Erythroblast (primary cell): ENCODE measurements at regions not wholly inside any gene's neighbourhood (a gene's known extent, or its start where the extent isn't known, plus 50 kb on each side); places are given as distances from the start of the nearest gene placed in this dataset.

Experiments used
- DNase-seq, 2 experiments: peaks; one replicate each; lab custom pipeline; 2025; lab: John Stamatoyannopoulos, UW
- GATA1 ChIP-seq: IDR thresholded peaks from 2 replicates; pipeline ENCODE4 v1.6.1; 2011; ENCODE audit warnings: low read depth, mild to moderate bottlenecking, control low read depth, low read length, moderate library complexity
- POLR2A ChIP-seq: IDR thresholded peaks from 2 replicates; pipeline ENCODE4 v1.6.1; 2011; ENCODE audit warnings: mild to moderate bottlenecking, low read length

- no peak for DNase-seq
- no peak for TF ChIP-seq GATA1
- no peak for TF ChIP-seq POLR2A
Measured at GRCh38 chr5:107118184-107119019, 552.3 kb downstream of the EFNA5 start.

GRCh38 chr5:107112216-107112615 is 558.5 kb downstream of the EFNA5 start:
- no peak for TF ChIP-seq GATA1
- no peak for TF ChIP-seq POLR2A
- no peak for DNase-seq

- DNase-seq: no peak
- TF ChIP-seq POLR2A (no peak), GATA1 (no peak)
Measured at GRCh38 chr5:107104040-107104995, 566.4 kb downstream of the EFNA5 start.

- no peak for DNase-seq
- TF ChIP-seq POLR2A (no peak), GATA1 (no peak)
Measured at GRCh38 chr5:107103522-107103921, 567.2 kb downstream of the EFNA5 start.

- no peak for TF ChIP-seq GATA1
- DNase-seq: no peak
Measured at GRCh38 chr5:107100121-107100520, 570.6 kb downstream of the EFNA5 start.

GRCh38 chr5:107099506-107099905 is 571.2 kb downstream of the EFNA5 start:
- DNase-seq: no peak
- no peak for TF ChIP-seq POLR2A
- no peak for TF ChIP-seq GATA1

GRCh38 chr5:107092695-107093094 is 578.0 kb downstream of the EFNA5 start:
- TF ChIP-seq GATA1: no peak
- no peak for TF ChIP-seq POLR2A
- no peak for DNase-seq

- TF ChIP-seq POLR2A (no peak), GATA1 (no peak)
Measured at GRCh38 chr5:107090506-107090905, 580.2 kb downstream of the EFNA5 start.

GRCh38 chr5:107088907-107089306 is 581.8 kb downstream of the EFNA5 start:
- TF ChIP-seq GATA1: no peak
- TF ChIP-seq POLR2A: no peak
- DNase-seq: no peak

More at GRCh38 chr5:107090506-107090905, 580.2 kb downstream of the EFNA5 start:
- DNase-seq: no peak

GRCh38 chr5:107085572-107085971 is 585.2 kb downstream of the EFNA5 start:
- no peak for DNase-seq
- TF ChIP-seq GATA1 (no peak), POLR2A (no peak)

- TF ChIP-seq POLR2A (no peak), GATA1 (no peak)
- DNase-seq: no peak
Measured at GRCh38 chr5:107074996-107075395, 595.7 kb downstream of the EFNA5 start.

GRCh38 chr5:107072967-107073366 is 597.8 kb downstream of the EFNA5 start:
- TF ChIP-seq GATA1 (no peak), POLR2A (no peak)
- DNase-seq: no peak

GRCh38 chr5:107072440-107072839 is 598.3 kb downstream of the EFNA5 start:
- DNase-seq: no peak
- no peak for TF ChIP-seq GATA1
- TF ChIP-seq POLR2A: no peak

- no peak for DNase-seq
- TF ChIP-seq POLR2A (no peak), GATA1 (no peak)
Measured at GRCh38 chr5:107068782-107069181, 602.0 kb downstream of the EFNA5 start.
